ENCODE measurements at regions not wholly inside any gene's neighbourhood (a gene's known extent, or its start where the extent isn't known, plus 50 kb on each side); places are given as distances from the start of the nearest gene placed in this dataset.

GRCh38 chr13:89003656-89004055 lies 1332.5 kb downstream of the SLITRK5 start (continued):
- TF ChIP-seq, protein P1, sequence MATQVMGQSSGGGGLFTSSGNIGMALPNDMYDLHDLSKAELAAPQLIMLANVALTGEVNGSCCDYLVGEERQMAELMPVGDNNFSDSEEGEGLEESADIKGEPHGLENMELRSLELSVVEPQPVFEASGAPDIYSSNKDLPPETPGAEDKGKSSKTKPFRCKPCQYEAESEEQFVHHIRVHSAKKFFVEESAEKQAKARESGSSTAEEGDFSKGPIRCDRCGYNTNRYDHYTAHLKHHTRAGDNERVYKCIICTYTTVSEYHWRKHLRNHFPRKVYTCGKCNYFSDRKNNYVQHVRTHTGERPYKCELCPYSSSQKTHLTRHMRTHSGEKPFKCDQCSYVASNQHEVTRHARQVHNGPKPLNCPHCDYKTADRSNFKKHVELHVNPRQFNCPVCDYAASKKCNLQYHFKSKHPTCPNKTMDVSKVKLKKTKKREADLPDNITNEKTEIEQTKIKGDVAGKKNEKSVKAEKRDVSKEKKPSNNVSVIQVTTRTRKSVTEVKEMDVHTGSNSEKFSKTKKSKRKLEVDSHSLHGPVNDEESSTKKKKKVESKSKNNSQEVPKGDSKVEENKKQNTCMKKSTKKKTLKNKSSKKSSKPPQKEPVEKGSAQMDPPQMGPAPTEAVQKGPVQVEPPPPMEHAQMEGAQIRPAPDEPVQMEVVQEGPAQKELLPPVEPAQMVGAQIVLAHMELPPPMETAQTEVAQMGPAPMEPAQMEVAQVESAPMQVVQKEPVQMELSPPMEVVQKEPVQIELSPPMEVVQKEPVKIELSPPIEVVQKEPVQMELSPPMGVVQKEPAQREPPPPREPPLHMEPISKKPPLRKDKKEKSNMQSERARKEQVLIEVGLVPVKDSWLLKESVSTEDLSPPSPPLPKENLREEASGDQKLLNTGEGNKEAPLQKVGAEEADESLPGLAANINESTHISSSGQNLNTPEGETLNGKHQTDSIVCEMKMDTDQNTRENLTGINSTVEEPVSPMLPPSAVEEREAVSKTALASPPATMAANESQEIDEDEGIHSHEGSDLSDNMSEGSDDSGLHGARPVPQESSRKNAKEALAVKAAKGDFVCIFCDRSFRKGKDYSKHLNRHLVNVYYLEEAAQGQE (IDR thresholded peaks at IDR 0.05; ENCODE audit: borderline replicate concordance): no peak
- TF ChIP-seq, protein P1 (CRISPR knock-in tag; IDR thresholded peaks at IDR 0.05; ENCODE audit: low read depth): no peak

DNA sequence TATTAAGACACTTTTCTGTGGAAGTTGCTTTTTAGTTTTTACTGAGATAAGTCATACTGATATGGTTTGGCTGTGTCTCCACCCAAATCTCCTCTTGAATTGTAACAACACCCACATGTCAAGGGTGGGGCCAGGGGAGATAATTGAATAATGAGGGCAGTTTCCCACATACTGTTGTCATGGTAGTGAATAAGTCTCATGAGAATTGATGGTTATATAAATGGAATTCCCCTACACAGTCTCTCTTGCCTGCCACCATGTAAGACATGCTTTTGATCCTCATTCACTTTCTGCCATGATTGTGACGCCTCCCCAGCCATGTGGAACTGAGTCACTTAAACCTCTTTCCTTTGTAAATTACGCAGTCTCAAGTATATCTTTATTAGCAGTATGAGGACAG lies 1340.4 kb downstream of the SLITRK5 start:
- H3K27me3 ChIP-seq (ENCODE audit: control insufficient read depth in 2 of 2, insufficient read depth in 2 of 2, low read length in 2 of 2): no peaks in the 10 kb centered on the region
- no peaks in the 10 kb centered on the region for H3K79me2 ChIP-seq (ENCODE audit: control insufficient read depth, insufficient read depth, low read length)
- ChIA-PET POLR2A (no interaction called here), CTCF (ENCODE audit: low intra/inter-chr PET ratio) (no interaction called here)
- no peaks in the 10 kb centered on the region for H3K4me1 ChIP-seq (replicated peaks in 1 of 2; ENCODE audit: control insufficient read depth in 2 of 2, insufficient read depth in 2 of 2, low read length in 2 of 2)
- in situ Hi-C loops (cut with MboI): no loop called here
- H2AFZ ChIP-seq (ENCODE audit: low read depth, low read length): no peak overlapping the region
- H3K4me2 ChIP-seq (ENCODE audit: insufficient read depth, low read length): no peak overlapping the region
- 0% methylated on average over 2 of the region's 2 CpGs for WGBS (ENCODE audit: insufficient coverage, low coverage, missing lambda C conversion rate)
- no peak for FAIRE-seq
- intact Hi-C loops (cut with micrococcal nuclease): no loop called here
- no peak overlapping the region for H3K4me3 ChIP-seq
- H3K9me3 ChIP-seq (replicated peaks; ENCODE audit: control insufficient read depth, insufficient read depth, low read depth, low read length): no peaks in the 10 kb centered on the region; the same call in 1 of the 2 replicates
- no peaks in the 10 kb centered on the region for H3K36me3 ChIP-seq (ENCODE audit: control insufficient read depth, insufficient read depth, low read length)
- no peak for DNase-seq (ENCODE audit: extremely low read depth in 1 of 4, low spot score in 3 of 4)
- ATAC-seq: no peak
- H4K20me1 ChIP-seq (replicated peaks; ENCODE audit: control insufficient read depth, insufficient read depth, low read length): no peaks in the 10 kb centered on the region
- H3K9ac ChIP-seq (ENCODE audit: insufficient read depth in 1 of 2, low read depth in 2 of 2, low read length in 2 of 2): no peak overlapping the region
- no peaks in the 10 kb centered on the region for H3K9me1 ChIP-seq (ENCODE audit: control insufficient read depth, insufficient read depth, low read length)
- H3K27ac ChIP-seq (ENCODE audit: extremely low read depth, low read depth, low read length): no peak overlapping the region
- no TSS peak for BruUV-seq (replicated peaks)
- TF ChIP-seq ESRRA (IDR thresholded peaks at IDR 0.05; ENCODE audit: borderline replicate concordance, low read depth) (no peak), ZFP30 (CRISPR knock-in tag; IDR thresholded peaks at IDR 0.05; ENCODE audit: borderline replicate concordance) (no peak), KLF16 (IDR thresholded peaks at IDR 0.05) (no peak), ZNF324 (CRISPR knock-in tag; IDR thresholded peaks at IDR 0.05) (no peak), NCOA2 (IDR thresholded peaks at IDR 0.05; ENCODE audit: partially characterized antibody in 2 of 2) (no peak)

Measured in K562 (cell line).